ENCODE measurements at regions not wholly inside any gene's neighbourhood (a gene's known extent, or its start where the extent isn't known, plus 50 kb on each side); places are given as distances from the start of the nearest gene placed in this dataset.

GRCh38 chr10:8586504-8586903 lies 532.0 kb downstream of the GATA3 start:
- ChIA-PET CTCF (no interaction called here), RAD21 (ENCODE audit: low non-redundant PET in 1 of 2, low total read pairs in 2 of 2, uncharacterized antibody in 2 of 2, unreplicated experiment in 2 of 2) (no interaction called here), POLR2A (no interaction called here)
- Histone ChIP-seq H3K9me2 (ENCODE audit: insufficient read depth) (no peaks in the 10 kb centered on the region), H3K79me2 (ENCODE audit: insufficient read depth, low read length) (no peaks in the 10 kb centered on the region), H3K27me3 (ENCODE audit: insufficient read depth, low read length) (no peaks in the 10 kb centered on the region), H3K4me1 (ENCODE audit: control insufficient read depth in 1 of 2, insufficient read depth in 2 of 2, low read length in 2 of 2) (no peaks in the 10 kb centered on the region), H3K4me2 (ENCODE audit: low read length) (no peak overlapping the region), H3K9ac (ENCODE audit: low read length) (no peak overlapping the region), H3K4me3 (replicated peaks in 1 of 2; ENCODE audit: low read depth in 1 of 2, low read length in 2 of 2) (no peak overlapping the region), H4K20me1 (ENCODE audit: insufficient read depth) (no peaks in the 10 kb centered on the region), H3K36me3 (ENCODE audit: control insufficient read depth in 1 of 2, insufficient read depth in 2 of 2, low read length in 2 of 2) (no peaks in the 10 kb centered on the region), H2AFZ (ENCODE audit: low read depth, low read length, poor library complexity, severe bottlenecking) (no peak overlapping the region), H3K27ac (ENCODE audit: low read depth, low read length) (no peak overlapping the region), H3K9me3 (ENCODE audit: control insufficient read depth in 1 of 2, insufficient read depth in 1 of 2, low read depth in 1 of 2, low read length in 2 of 2) (peaks cover 4 to 28% of the 10 kb centered on the region in 2 experiments; a peak in 2 of 4 replicates)
- no peak for DNase-seq (ENCODE audit: low read depth, low spot score)
- no TSS peak for BruUV-seq (replicated peaks)
- no peak for ATAC-seq
- intact Hi-C loops (cut with micrococcal nuclease): no loop called here
- TF ChIP-seq ELF1 (IDR thresholded peaks at IDR 0.05; ENCODE audit: borderline replicate concordance, low read depth) (no peak), RAD21 (IDR thresholded peaks at IDR 0.05; ENCODE audit: low read depth) (no peak), POLR2AphosphoS5 (IDR thresholded peaks at IDR 0.05; ENCODE audit: low read depth, low read length) (no peak), CTCF (IDR thresholded peaks at IDR 0.05 in 2 of 3, conservative IDR thresholded peaks at IDR 0.05 in 1 of 3; ENCODE audit: borderline replicate concordance in 1 of 3, insufficient read depth in 1 of 3, low read depth in 2 of 3, low read length in 2 of 3) (no peak), ZFX (IDR thresholded peaks at IDR 0.05) (no peak), SP1 (IDR thresholded peaks at IDR 0.05; ENCODE audit: low read depth) (no peak), ZBTB33 (IDR thresholded peaks at IDR 0.05; ENCODE audit: extremely low read depth, insufficient replicate concordance, low read length) (no peak), REST (IDR thresholded peaks at IDR 0.05; ENCODE audit: low read depth) (no peak), JUND (IDR thresholded peaks at IDR 0.05) (no peak), CEBPB (IDR thresholded peaks at IDR 0.05; ENCODE audit: low read depth) (no peak), EGR1 (IDR thresholded peaks at IDR 0.05; ENCODE audit: low read depth) (no peak), ZNF274 (IDR thresholded peaks at IDR 0.05; ENCODE audit: low read depth, low read length) (no peak), EZH2phosphoT487 (IDR thresholded peaks at IDR 0.05; ENCODE audit: borderline replicate concordance) (no peak), SRF (IDR thresholded peaks at IDR 0.05; ENCODE audit: low read depth) (no peak), FOSL1 (IDR thresholded peaks at IDR 0.05; ENCODE audit: low read depth) (no peak), POLR2A (IDR thresholded peaks at IDR 0.05; ENCODE audit: borderline replicate concordance, extremely low read depth, insufficient read depth, insufficient read length) (no peak), MAX (IDR thresholded peaks at IDR 0.05) (no peak), EZH2 (IDR thresholded peaks at IDR 0.05) (no peak), YY1 (IDR thresholded peaks at IDR 0.05; ENCODE audit: extremely low read depth, insufficient replicate concordance, low read depth, low read length) (no peak), TCF7L2 (IDR thresholded peaks at IDR 0.05; ENCODE audit: borderline replicate concordance, extremely low read depth, insufficient read depth, insufficient read length) (no peak)

All from HCT116 (cell line).